ENCODE measurements at regions not wholly inside any gene's neighbourhood (a gene's known extent, or its start where the extent isn't known, plus 50 kb on each side); places are given as distances from the start of the nearest gene placed in this dataset.
A peak's percentile ranks its signal among the peaks of the same experiment; 100 is the strongest.
"Not testable (repeated sequence)": the region's sequence is repeated elsewhere in the genome, so short reads cannot be mapped to it uniquely, and the experiment has no call there.

DNA sequence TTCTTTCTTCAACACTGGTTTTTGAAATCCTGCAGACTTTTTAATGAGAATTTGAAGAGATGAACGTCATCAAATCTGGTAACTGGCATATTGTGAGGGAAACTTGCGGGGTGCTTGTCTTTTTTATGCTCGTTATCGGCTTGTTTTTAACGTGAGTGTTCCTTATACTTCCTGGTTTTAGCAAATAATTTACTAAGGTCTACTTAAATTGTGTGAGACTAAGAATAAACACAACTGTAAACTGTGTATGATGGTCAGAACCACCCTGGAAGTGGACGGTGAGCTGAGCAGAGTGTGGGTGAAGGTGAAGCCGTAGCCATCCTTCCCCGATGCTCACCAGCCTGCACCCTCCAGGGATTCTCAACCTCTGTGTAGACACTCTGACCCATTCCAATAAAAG, 82.3 kb upstream of the CDC42EP3 start:
- DNase-seq (ENCODE audit: low read depth in 2 of 2), result no peak
- H3K9ac ChIP-seq (ENCODE audit: insufficient read depth, low read length), result no peak overlapping the region
- no peak overlapping the region for H3K4me3 ChIP-seq (replicated peaks in 1 of 4; ENCODE audit: control extremely low read depth in 1 of 4, insufficient read depth in 1 of 4, low read depth in 3 of 4, low read length in 4 of 4)
- no peak overlapping the region for H3K27ac ChIP-seq (ENCODE audit: insufficient read depth, low read length)
- no peak for TF ChIP-seq EZH2 (IDR thresholded peaks at IDR 0.05; ENCODE audit: low read length, missing control alignments)
- TF ChIP-seq, protein P1, sequence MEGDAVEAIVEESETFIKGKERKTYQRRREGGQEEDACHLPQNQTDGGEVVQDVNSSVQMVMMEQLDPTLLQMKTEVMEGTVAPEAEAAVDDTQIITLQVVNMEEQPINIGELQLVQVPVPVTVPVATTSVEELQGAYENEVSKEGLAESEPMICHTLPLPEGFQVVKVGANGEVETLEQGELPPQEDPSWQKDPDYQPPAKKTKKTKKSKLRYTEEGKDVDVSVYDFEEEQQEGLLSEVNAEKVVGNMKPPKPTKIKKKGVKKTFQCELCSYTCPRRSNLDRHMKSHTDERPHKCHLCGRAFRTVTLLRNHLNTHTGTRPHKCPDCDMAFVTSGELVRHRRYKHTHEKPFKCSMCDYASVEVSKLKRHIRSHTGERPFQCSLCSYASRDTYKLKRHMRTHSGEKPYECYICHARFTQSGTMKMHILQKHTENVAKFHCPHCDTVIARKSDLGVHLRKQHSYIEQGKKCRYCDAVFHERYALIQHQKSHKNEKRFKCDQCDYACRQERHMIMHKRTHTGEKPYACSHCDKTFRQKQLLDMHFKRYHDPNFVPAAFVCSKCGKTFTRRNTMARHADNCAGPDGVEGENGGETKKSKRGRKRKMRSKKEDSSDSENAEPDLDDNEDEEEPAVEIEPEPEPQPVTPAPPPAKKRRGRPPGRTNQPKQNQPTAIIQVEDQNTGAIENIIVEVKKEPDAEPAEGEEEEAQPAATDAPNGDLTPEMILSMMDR (conservative IDR thresholded peaks at IDR 0.05 in 1 of 2, IDR thresholded peaks at IDR 0.05 in 1 of 2; ENCODE audit: low read depth in 1 of 2, low read length in 2 of 2), result no peak
- H3K79me2 ChIP-seq (ENCODE audit: control insufficient read depth, insufficient read depth, low read length), result no peaks in the 10 kb centered on the region
- no peaks in the 10 kb centered on the region for H3K27me3 ChIP-seq (ENCODE audit: control insufficient read depth, insufficient read depth, low read length)
- no peaks in the 10 kb centered on the region for H3K36me3 ChIP-seq (ENCODE audit: control insufficient read depth, insufficient read depth, low read length)
- H3K4me1 ChIP-seq (ENCODE audit: control insufficient read depth, extremely low read depth, insufficient read depth, low read length), result no peaks in the 10 kb centered on the region
- no peaks in the 10 kb centered on the region for H3K9me3 ChIP-seq (ENCODE audit: control insufficient read depth, insufficient read depth, low read depth, low read length)
- H4K20me1 ChIP-seq (ENCODE audit: control insufficient read depth, extremely low read depth, insufficient read depth, low read length), result no peaks in the 10 kb centered on the region
- no peak overlapping the region for H3K4me2 ChIP-seq (ENCODE audit: extremely low read depth, insufficient read depth, low read length)
- H2AFZ ChIP-seq (ENCODE audit: low read length), result no peak overlapping the region

DNA sequence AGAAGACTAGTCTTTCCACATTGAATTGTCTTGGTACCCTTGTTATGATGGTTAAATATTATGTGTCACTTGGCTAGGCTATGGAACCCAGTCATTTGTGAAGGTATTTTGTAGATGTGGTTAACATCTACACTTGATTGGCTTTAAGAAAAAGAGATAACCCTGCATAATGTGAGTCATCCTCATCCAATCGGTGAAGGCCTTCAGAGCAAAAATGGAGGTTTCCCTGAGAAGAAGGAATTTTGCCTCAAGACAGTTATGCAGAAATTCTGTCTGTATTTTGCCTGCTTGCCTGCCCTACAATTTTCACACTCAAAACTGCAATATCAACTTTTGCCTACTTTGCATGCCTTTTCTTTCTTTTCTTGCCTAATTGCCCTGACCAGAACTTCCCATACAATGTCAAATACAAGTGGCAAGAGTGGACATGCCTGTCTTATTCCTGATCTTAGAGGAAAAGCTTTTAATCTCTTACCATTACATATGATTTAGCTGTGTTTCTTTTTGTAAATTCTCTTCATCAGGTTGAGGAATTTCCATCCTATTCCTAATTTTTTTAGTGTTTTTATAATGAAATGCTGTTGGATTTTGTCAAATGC, 84.6 kb upstream of the CDC42EP3 start:
- H2AFZ ChIP-seq (ENCODE audit: low read length); H3K36me3 ChIP-seq (ENCODE audit: control insufficient read depth, insufficient read depth, low read length); H3K79me2 ChIP-seq (ENCODE audit: control insufficient read depth, insufficient read depth, low read length); H3K4me2 ChIP-seq (ENCODE audit: extremely low read depth, insufficient read depth, low read length); H3K27me3 ChIP-seq (ENCODE audit: control insufficient read depth, insufficient read depth, low read length); H3K4me3 ChIP-seq (replicated peaks in 1 of 4; ENCODE audit: control extremely low read depth in 1 of 4, insufficient read depth in 1 of 4, low read depth in 3 of 4, low read length in 4 of 4); H3K9ac ChIP-seq (ENCODE audit: insufficient read depth, low read length); H3K9me3 ChIP-seq (ENCODE audit: control insufficient read depth, insufficient read depth, low read depth, low read length); H3K27ac ChIP-seq (ENCODE audit: insufficient read depth, low read length); H3K4me1 ChIP-seq (ENCODE audit: control insufficient read depth, extremely low read depth, insufficient read depth, low read length); H4K20me1 ChIP-seq (ENCODE audit: control insufficient read depth, extremely low read depth, insufficient read depth, low read length): not testable (repeated sequence)
- DNase-seq (ENCODE audit: low read depth in 2 of 2), result peak in 1 of 2 donors; percentile 60

DNA sequence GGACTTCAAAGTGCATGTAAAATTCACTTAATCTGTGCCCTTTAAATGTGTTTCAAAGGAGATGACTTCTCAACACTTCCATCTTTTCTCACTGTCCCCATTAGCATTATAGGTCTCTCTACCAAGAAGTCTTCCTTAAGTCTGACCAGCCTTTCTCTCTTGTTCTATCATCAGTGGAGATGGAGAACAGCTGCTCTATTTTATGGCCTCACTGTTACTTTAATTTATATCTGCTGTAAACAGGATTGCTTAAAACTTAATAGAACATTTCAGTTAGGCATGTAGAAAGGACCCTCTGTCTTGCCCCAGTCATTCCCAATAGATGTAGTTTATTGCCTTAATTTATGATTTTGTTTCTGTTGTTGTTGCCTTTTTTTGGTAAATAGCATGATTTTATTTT, 86.0 kb upstream of the CDC42EP3 start:
- not testable (repeated sequence) for H3K4me2 ChIP-seq (ENCODE audit: extremely low read depth, insufficient read depth, low read length); H3K36me3 ChIP-seq (ENCODE audit: control insufficient read depth, insufficient read depth, low read length); H3K9ac ChIP-seq (ENCODE audit: insufficient read depth, low read length); H3K4me1 ChIP-seq (ENCODE audit: control insufficient read depth, extremely low read depth, insufficient read depth, low read length); H3K27ac ChIP-seq (ENCODE audit: insufficient read depth, low read length); H3K27me3 ChIP-seq (ENCODE audit: control insufficient read depth, insufficient read depth, low read length); H3K4me3 ChIP-seq (replicated peaks in 1 of 4; ENCODE audit: control extremely low read depth in 1 of 4, insufficient read depth in 1 of 4, low read depth in 3 of 4, low read length in 4 of 4); H4K20me1 ChIP-seq (ENCODE audit: control insufficient read depth, extremely low read depth, insufficient read depth, low read length); DNase-seq (ENCODE audit: low read depth in 2 of 2); H2AFZ ChIP-seq (ENCODE audit: low read length); H3K9me3 ChIP-seq (ENCODE audit: control insufficient read depth, insufficient read depth, low read depth, low read length); H3K79me2 ChIP-seq (ENCODE audit: control insufficient read depth, insufficient read depth, low read length)

DNA sequence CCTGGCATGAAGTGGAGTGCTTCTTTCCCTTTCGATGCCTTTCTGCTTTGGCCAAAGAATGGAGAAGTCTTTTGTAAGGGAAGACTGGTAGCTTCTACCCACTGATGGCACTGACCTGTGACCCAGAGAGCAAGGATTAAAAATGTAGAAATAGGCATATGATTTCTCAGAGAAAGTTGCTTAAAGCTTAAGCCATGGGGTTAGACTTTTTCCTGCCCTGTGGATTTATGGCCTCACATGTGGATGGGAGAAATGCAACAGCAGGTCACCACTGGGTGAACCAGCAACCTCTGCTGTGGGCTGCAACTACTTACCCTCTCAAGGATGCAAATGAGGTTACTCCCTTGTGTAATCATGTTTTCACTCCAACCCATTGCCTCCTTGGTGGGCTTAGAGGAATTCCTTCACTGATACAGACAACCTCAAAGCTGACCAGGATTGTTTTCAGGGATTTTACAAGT, 86.7 kb upstream of the CDC42EP3 start:
- DNase-seq (ENCODE audit: low read depth in 2 of 2); H3K79me2 ChIP-seq (ENCODE audit: control insufficient read depth, insufficient read depth, low read length); H3K4me2 ChIP-seq (ENCODE audit: extremely low read depth, insufficient read depth, low read length); H3K27ac ChIP-seq (ENCODE audit: insufficient read depth, low read length); H3K4me1 ChIP-seq (ENCODE audit: control insufficient read depth, extremely low read depth, insufficient read depth, low read length); H3K36me3 ChIP-seq (ENCODE audit: control insufficient read depth, insufficient read depth, low read length); H3K4me3 ChIP-seq (replicated peaks in 1 of 4; ENCODE audit: control extremely low read depth in 1 of 4, insufficient read depth in 1 of 4, low read depth in 3 of 4, low read length in 4 of 4); H3K27me3 ChIP-seq (ENCODE audit: control insufficient read depth, insufficient read depth, low read length); H3K9me3 ChIP-seq (ENCODE audit: control insufficient read depth, insufficient read depth, low read depth, low read length); H2AFZ ChIP-seq (ENCODE audit: low read length); H4K20me1 ChIP-seq (ENCODE audit: control insufficient read depth, extremely low read depth, insufficient read depth, low read length); H3K9ac ChIP-seq (ENCODE audit: insufficient read depth, low read length): not testable (repeated sequence)

DNA sequence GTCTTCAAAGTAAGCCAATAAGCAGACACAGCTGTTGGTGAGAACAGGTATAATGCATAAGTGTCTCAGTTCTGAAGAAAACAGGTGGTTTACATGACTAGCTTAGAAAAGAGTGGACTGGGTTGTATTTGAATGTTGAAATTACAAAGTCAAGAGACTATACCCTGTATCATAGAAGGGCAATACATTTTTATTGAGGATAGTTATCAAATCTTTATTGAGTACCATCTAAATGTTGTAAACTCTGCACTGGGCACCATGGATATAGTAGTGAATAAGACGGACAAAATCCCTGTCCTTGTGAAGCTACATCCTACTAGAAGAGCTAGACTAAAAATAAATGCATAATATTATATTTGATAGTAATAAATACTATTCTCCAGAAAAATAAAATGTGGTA, 88.5 kb upstream of the CDC42EP3 start:
- H3K4me1 ChIP-seq (ENCODE audit: control insufficient read depth, extremely low read depth, insufficient read depth, low read length), result not testable (repeated sequence)

More for the DNA sequence above, 88.5 kb upstream of the CDC42EP3 start:
- DNase-seq (ENCODE audit: low read depth in 2 of 2); H3K27me3 ChIP-seq (ENCODE audit: control insufficient read depth, insufficient read depth, low read length); H3K4me3 ChIP-seq (replicated peaks in 1 of 4; ENCODE audit: control extremely low read depth in 1 of 4, insufficient read depth in 1 of 4, low read depth in 3 of 4, low read length in 4 of 4); H3K27ac ChIP-seq (ENCODE audit: insufficient read depth, low read length); H2AFZ ChIP-seq (ENCODE audit: low read length); H3K9ac ChIP-seq (ENCODE audit: insufficient read depth, low read length); H4K20me1 ChIP-seq (ENCODE audit: control insufficient read depth, extremely low read depth, insufficient read depth, low read length); H3K79me2 ChIP-seq (ENCODE audit: control insufficient read depth, insufficient read depth, low read length); H3K9me3 ChIP-seq (ENCODE audit: control insufficient read depth, insufficient read depth, low read depth, low read length); H3K36me3 ChIP-seq (ENCODE audit: control insufficient read depth, insufficient read depth, low read length); H3K4me2 ChIP-seq (ENCODE audit: extremely low read depth, insufficient read depth, low read length): not testable (repeated sequence)
